Activated CD8-positive, alpha-beta memory T cell treated with anti-CD3 and anti-CD28 coated beads for 1 hour (primary cell): ENCODE measurements at regions not wholly inside any gene's neighbourhood (a gene's known extent, or its start where the extent isn't known, plus 50 kb on each side); places are given as distances from the start of the nearest gene placed in this dataset.

Source experiments
- DNase-seq, 2 donors: peaks; one replicate each; pipeline ENCODE4 v3.0.0-alpha.2; 2020; ENCODE audit warnings: low read depth in 1 of 2; ENCODE audit errors: extremely low read depth in 1 of 2

DNA sequence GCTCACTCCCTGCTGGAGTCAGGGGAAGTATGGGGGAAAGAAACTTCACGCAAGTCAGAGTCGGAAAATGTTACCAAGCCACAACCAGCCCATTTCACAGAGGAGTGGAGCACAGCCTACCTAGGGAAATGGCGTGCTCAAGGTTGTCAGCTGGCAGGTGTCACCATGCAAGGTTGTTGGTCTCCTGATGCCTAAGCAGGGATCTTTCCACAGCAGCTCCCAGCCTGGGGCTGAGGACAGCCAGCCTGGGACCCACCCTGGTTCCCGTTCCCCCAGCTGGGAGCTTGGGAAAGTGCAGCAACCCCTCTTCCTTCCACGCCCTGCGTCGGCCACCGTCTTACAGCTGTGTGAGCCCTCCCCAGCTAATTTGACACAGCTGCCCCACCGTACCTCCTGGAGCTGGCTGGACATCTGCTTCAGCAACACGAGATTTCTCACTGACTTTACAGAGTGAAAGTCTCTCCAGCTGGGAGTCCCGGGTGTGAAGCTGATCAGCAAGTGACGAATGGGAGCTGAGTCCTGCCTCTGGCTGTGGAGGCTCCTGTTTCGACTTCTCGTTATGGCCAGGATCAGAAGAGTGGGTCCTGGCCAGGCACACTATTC, 224.6 kb upstream of the RAB4A start:
- DNase-seq: no peak

DNA sequence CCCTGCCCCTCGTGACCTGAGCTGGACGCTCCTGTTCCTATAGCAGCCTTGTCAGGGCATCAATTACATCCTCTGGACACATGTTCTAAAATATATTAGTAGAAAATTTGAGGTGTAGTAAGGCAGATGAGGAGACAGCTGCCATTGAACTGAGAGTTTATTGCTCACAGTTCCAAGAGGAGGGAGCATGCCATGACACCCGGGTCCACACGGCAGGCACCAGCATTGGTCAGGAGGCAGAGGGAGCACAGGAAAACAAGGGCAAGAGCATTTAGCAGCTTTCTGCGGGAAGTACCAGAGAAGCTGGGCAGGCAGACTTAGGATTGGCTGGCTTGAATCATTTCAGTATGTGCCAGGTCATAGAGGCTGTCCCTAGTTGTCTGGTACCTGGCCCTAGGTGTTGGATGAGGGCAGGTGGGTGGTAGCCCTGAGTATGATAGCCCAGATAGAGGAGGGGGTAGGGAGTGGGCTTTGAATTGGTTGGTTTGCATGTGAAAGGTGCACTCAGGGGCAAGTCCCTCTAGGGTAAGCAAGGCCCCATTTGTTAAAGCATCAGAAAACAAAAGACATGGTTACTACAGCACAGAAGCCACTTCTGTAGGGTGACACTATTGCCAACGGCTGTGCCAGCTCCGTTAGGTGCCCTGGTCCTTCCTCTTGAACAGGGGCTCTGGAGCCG, 223.6 kb upstream of the RAB4A start:
- DNase-seq: no peak

DNA sequence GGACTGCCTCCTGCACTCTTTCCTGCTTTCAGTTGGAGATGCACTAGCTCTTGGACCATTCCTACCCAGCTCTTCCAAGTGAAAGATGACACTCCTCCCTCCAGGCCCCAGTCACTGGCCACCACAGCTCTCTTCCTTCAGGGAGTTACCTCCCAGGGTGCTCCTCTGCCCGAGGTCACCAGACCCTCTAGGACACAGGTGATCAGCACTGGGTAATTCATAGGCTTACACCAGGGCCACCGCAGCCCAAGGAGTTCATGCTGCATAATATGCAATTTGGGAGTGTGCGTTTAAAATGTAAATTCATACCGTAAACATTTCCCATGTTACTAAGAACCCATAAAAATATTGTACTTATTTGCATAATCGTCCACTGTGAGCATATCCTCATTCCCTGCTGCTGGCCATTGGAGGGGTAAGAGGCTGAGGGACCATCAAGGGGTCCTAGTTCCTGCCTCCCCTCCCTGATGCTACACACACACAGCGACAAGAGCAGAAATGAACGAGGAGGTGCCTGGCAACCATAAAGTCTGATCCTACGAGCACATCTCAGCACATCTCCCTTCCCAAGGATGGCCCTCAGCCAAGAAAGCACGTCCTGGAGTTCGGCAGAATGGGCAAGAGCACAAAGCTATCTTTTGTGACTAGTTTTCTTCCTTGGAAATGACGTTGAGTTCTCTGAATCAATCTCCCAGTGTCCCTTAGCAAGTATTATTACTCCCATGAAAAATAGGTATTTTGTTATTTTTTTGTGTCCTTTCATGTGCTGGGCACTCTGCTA, 222.9 kb upstream of the RAB4A start:
- no peak for DNase-seq

DNA sequence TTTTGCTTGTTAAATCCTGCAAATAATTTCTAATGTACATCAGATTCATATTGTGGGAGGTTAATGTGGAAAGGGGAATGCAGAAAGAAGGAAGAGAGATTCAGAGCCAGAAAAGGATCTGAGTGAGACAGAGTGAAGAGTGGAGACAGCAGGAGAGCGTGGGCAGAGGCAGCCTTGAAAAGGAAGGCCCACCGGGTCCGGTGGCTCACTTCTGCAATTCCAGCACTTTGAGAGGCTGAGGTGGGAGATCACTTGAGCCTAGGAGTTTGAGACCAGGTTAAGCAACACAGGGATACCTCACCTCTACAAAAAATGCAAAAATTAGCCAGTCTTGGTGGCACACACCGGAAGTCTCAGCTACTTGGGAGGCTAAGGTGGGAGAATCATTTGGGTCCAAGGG, 222.0 kb upstream of the RAB4A start:
- no peak for DNase-seq

DNA sequence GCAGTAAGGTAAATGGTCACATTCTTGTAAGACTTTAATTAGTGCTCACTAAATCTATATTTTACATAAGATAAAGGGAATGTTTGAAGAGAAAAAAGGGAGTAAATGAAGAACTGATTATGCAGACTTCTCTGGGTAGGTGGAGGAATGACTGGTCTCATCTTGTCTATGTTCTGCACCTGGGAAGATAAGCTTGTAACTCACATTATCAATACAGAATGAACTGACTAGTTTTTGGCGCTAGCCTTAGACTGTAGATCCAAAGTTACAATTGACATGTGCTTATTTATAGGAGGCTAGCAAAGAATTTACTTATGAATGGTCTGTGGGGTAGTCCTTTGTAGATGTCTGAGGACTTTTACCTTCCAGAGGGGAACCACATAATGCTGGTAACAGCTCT, 214.9 kb upstream of the RAB4A start:
- DNase-seq: no peak

DNA sequence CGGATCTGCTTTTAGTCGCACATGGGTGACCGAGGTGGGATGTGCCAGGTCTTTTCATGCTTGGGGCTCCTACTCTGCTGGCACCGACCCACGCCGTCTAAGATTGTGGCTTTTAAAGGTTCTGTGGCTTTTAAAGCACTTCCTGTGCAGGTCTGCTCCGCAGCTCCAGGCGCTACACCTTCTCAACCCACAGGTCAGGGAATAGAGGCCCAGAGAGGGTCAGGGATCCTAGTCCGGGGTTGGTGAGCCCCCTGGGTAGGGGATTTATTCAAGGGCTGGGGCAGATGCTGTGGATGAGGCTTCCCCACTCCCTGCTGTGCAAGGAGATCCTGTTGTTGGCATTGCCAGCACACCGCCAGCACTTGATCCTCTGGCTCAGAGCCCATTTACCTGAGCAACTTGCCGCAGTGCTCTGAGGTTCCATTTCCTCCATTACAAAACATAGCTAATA, 212.8 kb upstream of the RAB4A start:
- DNase-seq: peak in 1 of 2 donors; percentile 15

DNA sequence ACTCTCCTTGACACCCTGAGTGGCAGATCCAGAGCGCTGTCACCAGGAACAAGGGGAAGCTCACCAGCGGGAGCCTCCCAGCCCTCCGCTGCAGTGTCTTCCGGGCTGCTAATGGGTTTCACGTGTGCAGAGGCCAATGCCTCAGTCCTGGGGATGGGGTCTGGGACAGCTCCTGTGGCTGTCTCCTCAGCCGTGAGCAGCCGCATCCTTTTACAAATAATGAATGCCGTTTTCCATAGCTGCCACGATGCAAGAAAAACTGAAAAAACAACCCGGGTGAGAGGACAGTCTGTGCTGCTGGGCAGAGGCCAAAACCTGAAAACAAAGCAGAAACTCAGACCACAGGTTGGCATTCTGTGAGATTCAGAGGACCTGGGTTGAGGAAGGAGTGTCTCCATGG, 212.2 kb upstream of the RAB4A start:
- DNase-seq: no peak

DNA sequence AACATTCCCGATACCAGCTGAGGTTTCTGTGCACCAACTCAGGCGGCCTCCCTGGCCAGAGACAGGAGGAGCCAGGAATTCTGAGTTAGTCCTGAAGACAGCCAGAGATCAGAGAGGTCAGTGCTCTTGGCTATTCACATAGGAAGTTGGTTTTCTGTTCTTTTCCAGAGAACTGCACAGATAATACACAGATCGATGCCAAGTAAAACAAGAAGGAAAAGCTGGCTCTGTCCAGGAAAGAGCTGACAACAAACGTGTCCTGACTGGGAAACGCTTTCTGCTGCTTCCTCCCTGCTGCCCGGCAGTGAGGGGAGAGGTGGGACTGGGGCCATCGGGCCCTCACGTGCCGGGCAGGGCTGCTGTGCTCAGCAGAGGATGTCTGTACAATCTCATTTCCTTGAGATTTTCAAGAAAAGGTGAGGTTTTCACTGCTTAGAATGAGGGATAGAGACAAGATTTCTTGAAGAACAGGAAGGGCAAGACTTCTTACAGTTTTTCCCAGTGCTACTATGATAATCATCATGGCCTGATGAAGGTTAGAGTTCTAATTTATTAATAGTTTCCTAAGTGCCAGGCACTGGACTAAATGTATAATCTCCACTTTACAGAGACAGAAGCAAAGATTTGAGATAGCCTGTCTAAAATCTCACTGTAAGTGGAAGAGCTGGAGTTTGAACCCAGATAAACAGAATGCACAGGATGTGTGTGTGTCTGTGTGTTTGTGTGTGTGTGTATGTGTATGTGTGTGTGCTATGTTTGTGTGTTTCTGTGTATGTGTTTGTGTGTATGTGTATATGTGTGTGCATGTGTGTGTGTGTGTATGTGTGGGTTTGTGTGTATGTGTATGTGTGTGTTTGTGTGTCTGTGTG, 211.0 kb upstream of the RAB4A start:
- no peak for DNase-seq

DNA sequence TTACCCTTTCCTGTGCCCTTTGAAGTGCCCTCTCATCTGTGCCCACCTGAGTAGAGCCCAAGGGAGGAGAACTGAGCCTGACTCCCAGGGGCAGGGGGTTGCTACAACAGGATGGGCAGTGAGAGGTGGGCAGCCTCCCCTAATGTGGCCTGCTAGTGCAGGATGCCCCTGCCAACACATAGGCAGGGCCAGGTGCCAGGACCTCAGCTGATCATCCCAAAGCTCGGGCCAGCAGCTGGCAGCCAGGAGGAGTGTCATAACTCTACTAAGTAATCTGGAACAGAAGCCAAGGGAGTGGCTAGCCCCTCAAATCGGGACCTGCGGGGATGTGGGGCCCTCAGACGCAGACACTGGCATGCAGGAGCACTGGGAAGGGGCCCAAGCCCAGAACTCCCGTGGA, 208.8 kb upstream of the RAB4A start:
- DNase-seq: no peak

DNA sequence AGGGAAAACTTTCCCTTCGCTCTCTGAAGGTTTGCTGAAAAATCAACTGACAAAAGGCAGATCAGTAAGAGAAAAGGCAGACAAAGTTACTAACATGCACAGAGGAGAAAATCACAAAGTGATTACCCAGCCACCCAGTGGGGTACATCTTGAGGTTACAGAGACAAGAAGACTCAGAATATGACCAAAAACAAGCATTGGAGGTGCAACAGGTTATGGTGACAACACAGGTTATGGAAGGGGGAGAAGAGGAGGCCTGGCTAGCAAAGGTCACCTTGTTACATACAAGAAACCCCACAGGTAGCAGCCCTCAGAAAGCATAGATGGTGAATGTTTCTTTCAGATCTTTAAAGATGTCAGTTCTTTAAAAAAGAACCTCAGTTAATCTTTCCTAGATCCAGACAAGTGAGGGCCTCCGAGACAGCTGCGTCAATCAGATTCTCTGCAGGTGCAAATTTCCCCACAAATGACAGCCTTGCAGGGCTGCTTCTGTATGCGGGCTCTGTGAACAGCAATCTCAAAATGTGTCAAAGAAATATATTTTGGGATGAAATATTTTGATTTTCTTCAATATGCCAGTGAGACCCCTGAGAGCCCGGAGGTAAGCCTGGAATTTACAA, 207.6 kb upstream of the RAB4A start:
- DNase-seq: no peak

DNA sequence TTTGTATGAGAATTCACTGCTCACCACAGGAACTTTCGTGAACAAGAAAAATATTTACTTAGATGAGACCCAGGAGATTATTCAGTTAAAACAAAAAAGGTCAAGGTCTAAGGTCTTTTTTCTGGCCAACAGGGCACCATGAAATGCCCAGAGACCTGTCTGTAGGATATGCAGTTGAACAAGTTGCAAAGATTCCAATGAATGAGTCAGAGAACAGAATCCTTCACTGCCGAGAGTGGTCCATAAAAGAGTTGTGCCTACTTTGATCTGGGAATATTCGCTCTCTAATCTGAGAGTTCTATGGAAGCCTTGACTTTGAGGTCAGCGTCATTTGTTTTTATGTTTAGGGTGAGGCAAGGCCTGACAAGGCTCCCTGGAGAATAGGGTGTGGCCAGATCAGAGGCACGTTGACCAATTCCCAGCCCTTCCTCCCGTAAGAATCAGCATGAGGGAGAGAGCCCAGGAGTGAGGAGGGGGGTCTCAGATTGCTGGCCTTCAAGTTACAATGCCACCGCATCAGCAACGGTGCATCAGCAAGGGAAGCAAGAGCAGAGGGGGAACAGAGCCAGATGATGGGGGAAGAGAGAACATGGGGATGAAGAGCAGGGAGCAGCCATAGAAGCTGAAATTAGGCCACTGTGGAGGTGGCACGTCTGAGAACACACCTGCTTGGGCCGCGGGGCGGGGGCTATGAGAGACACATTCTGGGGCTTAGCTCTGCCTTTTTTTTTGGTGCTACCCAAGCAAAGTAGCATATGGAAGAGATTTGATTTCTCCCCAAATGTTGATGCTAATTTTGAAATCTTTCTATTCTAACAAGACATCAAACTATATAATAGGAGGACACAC, 206.4 kb upstream of the RAB4A start:
- DNase-seq: no peak

DNA sequence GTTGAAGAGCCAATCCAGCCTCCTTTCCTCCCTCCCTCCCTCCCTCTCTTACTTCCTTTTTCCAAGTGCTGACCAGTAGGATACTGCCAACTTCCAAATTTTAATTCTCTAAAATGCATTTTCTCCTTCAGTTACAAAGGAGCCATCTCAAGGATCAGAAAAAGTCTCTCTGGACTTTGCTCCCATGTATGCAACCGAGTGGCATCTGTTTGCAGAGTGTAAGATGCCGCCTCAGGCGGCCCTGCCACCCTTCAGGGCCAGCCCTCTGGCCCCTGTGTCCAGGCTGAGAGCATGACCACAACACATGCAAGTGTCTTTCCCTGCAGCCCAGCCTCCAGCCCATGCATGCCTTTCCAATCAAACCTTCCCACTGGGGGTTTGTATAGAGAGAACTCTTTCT, 205.3 kb upstream of the RAB4A start:
- no peak for DNase-seq

DNA sequence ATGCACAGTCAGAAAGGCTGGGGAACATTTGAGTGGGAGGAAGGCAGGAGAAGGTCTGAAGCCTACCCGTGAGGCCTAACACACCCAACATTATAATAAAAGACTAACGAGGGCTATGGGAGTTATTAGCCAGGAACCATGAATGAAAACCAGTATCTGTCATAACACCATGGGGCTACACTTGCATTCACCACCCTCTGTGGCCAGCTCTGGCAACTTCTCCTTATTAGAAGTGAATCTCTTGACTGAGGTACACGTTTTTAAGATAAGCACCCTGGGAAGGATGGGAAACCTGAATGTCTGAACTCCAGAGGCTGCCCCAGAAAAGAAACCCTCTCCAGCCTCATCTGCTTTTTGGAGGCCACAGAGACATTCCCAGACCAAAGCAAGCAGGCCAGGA, 204.3 kb upstream of the RAB4A start:
- no peak for DNase-seq

DNA sequence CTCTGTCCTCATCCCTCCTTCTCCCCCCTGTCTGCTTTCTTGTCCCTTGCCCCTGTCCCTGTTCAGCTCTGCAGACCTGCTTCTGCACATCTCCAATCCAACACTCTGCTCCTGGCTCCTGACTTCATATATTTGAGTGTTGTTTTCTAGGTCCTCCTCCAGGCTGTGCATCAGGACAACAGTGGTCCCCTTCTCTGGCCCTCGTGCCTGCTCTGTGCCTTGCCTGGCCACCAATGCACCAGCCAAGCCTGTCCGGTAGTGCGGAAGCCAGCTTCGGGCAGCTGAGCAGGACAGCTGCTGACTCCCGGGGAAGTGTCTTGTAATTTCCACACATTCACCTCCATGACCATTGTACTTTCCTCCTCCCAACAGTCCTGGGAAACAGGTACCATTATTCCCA, 203.4 kb upstream of the RAB4A start:
- DNase-seq: no peak

DNA sequence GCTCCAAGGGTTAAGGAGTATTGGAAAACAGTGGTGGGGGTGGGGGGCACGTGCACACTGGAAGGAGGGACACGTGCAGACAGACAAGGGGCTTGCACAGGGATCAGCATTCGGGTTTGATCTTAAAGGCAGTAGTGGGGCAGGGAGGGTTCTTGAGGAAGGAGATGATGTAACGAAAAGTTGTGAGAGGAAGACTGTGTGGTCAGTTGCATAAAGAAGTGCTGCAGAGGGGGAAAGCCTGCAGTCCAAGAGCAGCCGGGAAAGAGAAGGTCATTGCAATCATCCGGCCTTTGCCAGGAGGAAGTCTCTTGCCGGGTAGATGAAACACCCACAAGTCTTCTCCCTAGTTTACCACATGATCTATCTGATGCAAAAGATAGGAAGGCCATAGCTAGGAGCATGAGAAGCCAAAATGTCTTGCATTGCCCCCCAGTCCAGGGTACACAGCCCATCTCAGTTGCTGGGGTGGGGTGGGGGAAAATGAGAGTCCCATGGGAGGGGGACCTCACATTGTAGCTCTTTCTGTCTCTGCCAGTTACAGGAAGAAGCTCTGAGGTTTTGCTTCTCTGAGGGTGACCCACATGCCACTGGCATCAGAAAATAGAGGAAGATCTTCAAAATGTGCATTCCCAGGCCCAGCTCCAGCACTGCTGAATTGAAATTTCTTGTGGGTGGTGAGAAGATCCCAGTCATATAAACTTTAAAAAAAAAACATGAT, 202.5 kb upstream of the RAB4A start:
- no peak for DNase-seq

DNA sequence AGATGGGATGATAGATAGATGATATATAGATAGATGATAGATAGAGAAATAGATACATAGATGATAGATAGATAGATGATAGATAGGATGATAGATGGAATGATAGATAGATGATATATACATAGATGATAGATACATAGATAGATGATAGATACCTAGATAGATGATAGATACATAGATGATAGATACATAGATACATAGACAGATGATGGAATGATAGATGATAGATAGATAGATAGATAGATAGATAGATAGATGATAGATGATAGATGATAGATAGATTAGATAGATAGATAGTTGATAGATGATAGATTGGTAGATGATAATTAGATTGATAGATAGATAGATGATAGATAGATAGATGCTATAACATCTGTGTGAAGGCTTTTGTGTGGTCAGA, 201.7 kb upstream of the RAB4A start:
- DNase-seq: no peak

DNA sequence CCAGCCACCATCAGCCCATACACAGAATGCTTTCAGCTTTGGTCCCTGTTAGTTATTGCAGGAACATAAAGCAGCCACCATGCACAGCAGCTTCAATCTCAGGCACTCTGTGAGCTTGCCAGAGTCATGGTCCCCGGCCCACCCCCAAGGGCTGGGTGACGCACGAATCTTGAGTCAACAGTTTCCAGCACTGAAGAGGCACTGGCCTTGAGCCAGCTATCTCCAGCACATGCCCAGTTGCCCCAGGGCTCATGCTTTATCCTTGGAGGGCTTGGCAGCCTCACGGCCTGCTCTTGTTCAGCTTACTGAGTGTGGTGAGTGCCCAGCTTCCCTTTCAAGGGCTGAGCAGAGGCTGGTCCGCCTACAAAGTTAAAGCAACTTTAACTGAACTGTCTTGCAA, 200.7 kb upstream of the RAB4A start:
- DNase-seq: no peak

DNA sequence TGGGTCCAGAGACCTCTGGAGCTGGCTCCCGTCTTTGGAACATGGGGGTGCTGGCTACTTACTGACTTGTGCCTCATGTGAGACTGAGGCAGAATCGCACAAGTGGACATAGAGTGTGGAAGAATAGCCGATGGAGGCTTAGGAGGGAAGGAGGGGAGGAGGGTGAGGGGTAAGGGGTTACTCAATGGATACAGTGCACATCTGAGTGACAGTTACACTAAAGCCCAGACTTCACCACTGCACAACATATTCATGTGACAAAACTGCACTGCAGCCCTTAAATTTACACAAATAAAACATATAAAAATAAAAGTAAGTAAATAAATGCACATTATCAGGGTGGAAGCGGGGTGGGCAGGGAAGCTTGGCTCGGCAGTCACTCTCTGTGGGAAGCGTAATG, 197.7 kb upstream of the RAB4A start:
- DNase-seq: no peak

DNA sequence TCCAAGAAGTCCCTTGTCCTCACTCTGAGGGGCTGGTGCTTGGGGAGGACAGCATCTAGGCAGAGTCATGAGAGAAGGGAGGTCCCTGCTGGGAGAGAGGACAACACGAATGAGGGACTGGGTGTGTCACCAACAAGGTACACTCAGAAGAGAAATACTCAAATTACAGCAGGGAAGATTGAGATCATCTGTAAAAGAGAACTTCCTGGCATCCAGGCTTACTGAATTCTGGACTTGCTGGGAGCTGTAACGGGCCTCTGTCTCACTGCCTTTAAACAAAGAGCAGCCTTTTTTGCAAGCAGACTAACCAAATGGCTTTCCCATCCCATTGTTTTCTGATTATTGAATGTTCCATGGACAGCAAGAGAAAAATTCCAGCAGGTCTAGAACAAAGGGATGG, 195.7 kb upstream of the RAB4A start:
- DNase-seq: no peak
